CD14-positive monocyte (primary cell): ENCODE measurements at regions not wholly inside any gene's neighbourhood (a gene's known extent, or its start where the extent isn't known, plus 50 kb on each side); places are given as distances from the start of the nearest gene placed in this dataset.

Experiments
- DNase-seq, 3 donors: peaks; one replicate each; pipeline ENCODE4 v3.0.0-alpha.2; 2011 to 2022
- H2AFZ ChIP-seq: 2 replicates; pipeline ENCODE4 v1.6.0; 2012; ENCODE audit warnings: mild to moderate bottlenecking, low read depth, low read length, inconsistent platforms; ENCODE audit not compliant: insufficient read depth, poor library complexity, severe bottlenecking
- H3K27ac ChIP-seq, 2 donors: 1 replicate in 1 of 2; 2 replicates in 1 of 2; pipeline ENCODE4 v1.5.1; 2012 to 2013; ENCODE audit warnings: low read length in 2 of 2, control low read depth in 1 of 2, inconsistent platforms in 1 of 2, low read depth in 1 of 2, mild to moderate bottlenecking in 1 of 2
- H3K27me3 ChIP-seq, 2 donors: one replicate each; pipeline versions ENCODE4 v1.6.0 to v1.6.1; 2011 to 2013; ENCODE audit warnings: low read length in 2 of 2; ENCODE audit not compliant: control insufficient read depth in 2 of 2, insufficient read depth in 2 of 2
- H3K36me3 ChIP-seq, 2 donors: replicated peaks in 1 of 2; 1 replicate in 1 of 2; 2 replicates in 1 of 2; pipeline versions ENCODE4 v1.5.1 to v1.6.1; 2012 to 2013; ENCODE audit warnings: low read length in 2 of 2, control low read depth in 1 of 2, inconsistent platforms in 1 of 2, mild to moderate bottlenecking in 1 of 2; ENCODE audit not compliant: insufficient read depth in 2 of 2, control insufficient read depth in 1 of 2
- H3K4me1 ChIP-seq, 2 donors: 1 replicate in 1 of 2; 2 replicates in 1 of 2; pipeline versions ENCODE4 v1.5.1 to v1.6.1; 2012 to 2013; ENCODE audit warnings: low read length in 2 of 2, control low read depth in 1 of 2, inconsistent platforms in 1 of 2, mild to moderate bottlenecking in 1 of 2, moderate library complexity in 1 of 2; ENCODE audit not compliant: insufficient read depth in 2 of 2, control insufficient read depth in 1 of 2
- H3K4me2 ChIP-seq: replicated peaks from 2 replicates; pipeline ENCODE3; 2012; ENCODE audit warnings: low read length, moderate library complexity, mild to moderate bottlenecking; ENCODE audit not compliant: poor library complexity, severe bottlenecking; ENCODE audit errors: extremely low read depth
- H3K4me3 ChIP-seq, 3 experiments: fragments of 200-600 bp in 1 of 3; sonication (generic) in 1 of 3; replicated peaks in 1 of 3; 1 replicate in 2 of 3; 2 replicates in 1 of 3; pipeline ENCODE4 v1.5.1; 2011 to 2013; ENCODE audit warnings: low read length in 3 of 3, mild to moderate bottlenecking in 3 of 3, control low read depth in 2 of 3, low read depth in 2 of 3, inconsistent platforms in 1 of 3, moderate library complexity in 1 of 3
- H3K79me2 ChIP-seq: 2 replicates; pipeline ENCODE4 v1.6.0; 2012; ENCODE audit warnings: mild to moderate bottlenecking, control low read depth, inconsistent platforms, low read length, moderate library complexity; ENCODE audit not compliant: insufficient read depth
- H3K9ac ChIP-seq: 2 replicates; pipeline ENCODE4 v1.6.0; 2017; ENCODE audit warnings: low read length, mild to moderate bottlenecking; ENCODE audit not compliant: insufficient read depth, poor library complexity, severe bottlenecking
- H3K9me3 ChIP-seq, 2 donors: replicated peaks in 1 of 2; 1 replicate in 1 of 2; 2 replicates in 1 of 2; pipeline versions ENCODE4 v1.5.1 to v1.6.1; 2012 to 2013; ENCODE audit warnings: low read length in 2 of 2, control low read depth in 1 of 2; ENCODE audit not compliant: control insufficient read depth in 1 of 2, insufficient read depth in 1 of 2
- H4K20me1 ChIP-seq: 2 replicates; pipeline ENCODE4 v1.6.0; 2012; ENCODE audit warnings: mild to moderate bottlenecking, low read length, control low read depth, moderate library complexity; ENCODE audit not compliant: insufficient read depth
- H3K27ac Mint-ChIP-seq, 7 donors: one replicate each; pipeline ENCODE4 v1.8.0; 2020; ENCODE audit warnings: mild to moderate bottlenecking in 7 of 7, mixed read lengths in 7 of 7, moderate library complexity in 6 of 7, inconsistent platforms in 2 of 7
- H3K27me3 Mint-ChIP-seq, 3 donors: one replicate each; pipeline ENCODE4 v1.8.0; 2021 to 2022; ENCODE audit warnings: low read depth in 3 of 3, mild to moderate bottlenecking in 3 of 3, mixed read lengths in 3 of 3, moderate library complexity in 3 of 3, inconsistent platforms in 1 of 3
- H3K36me3 Mint-ChIP-seq, 2 donors: one replicate each; pipeline ENCODE4 v1.8.0; 2020; ENCODE audit warnings: mixed read lengths in 2 of 2, inconsistent platforms in 1 of 2, mild to moderate bottlenecking in 1 of 2
- H3K4me1 Mint-ChIP-seq: one replicate; pipeline ENCODE4 v1.8.0; 2020; ENCODE audit warnings: mild to moderate bottlenecking, mixed read lengths
- H3K4me3 Mint-ChIP-seq, 2 donors: one replicate each; pipeline ENCODE4 v1.8.0; 2020; ENCODE audit warnings: mild to moderate bottlenecking in 2 of 2, mixed read lengths in 2 of 2, moderate library complexity in 1 of 2
- H3K9me3 Mint-ChIP-seq, 7 donors: one replicate each; pipeline ENCODE4 v1.8.0; 2020 to 2022; ENCODE audit warnings: mixed read lengths in 7 of 7, mild to moderate bottlenecking in 6 of 7, moderate library complexity in 6 of 7, inconsistent platforms in 2 of 7
- CTCF ChIP-seq: fragments of 200-600 bp; IDR thresholded peaks from one replicate; pipeline ENCODE4 v1.8.0; 2022; ENCODE audit warnings: antibody characterized with exemption, mild to moderate bottlenecking
- WGBS: methylation state at CpG from one replicate; pipeline ENCODE4 v1.1.5; 2013; ENCODE audit warnings: missing lambda C conversion rate; ENCODE audit not compliant: insufficient coverage; 5-methylcytosine and 5-hydroxymethylcytosine counted together
- intact Hi-C, 2 donors: fragments of 100-400 bp; cut with micrococcal nuclease; formaldehyde crosslinking; loops; one replicate each; pipeline versions ENCODE4 v1.15.0 to v1.15.1; 2023

- Mint-ChIP-seq H3K4me1 (no peaks in the 10 kb centered on the region), H3K27me3 (no peaks in the 10 kb centered on the region), H3K27ac (no peak overlapping the region), H3K9me3 (peaks cover 2 to 8% (median 6%) of the 10 kb centered on the region in 7 donors), H3K36me3 (no peaks in the 10 kb centered on the region), H3K4me3 (no peak overlapping the region)
- H3K4me2 ChIP-seq: no peak overlapping the region
- WGBS: no CpG with 5 or more reads among the region's 1 CpG
- H3K9me3 ChIP-seq: no peaks in the 10 kb centered on the region
- no peak overlapping the region for H3K27ac ChIP-seq
- no peak for TF ChIP-seq CTCF
- no peaks in the 10 kb centered on the region for H3K36me3 ChIP-seq
- H3K4me3 ChIP-seq: no peak overlapping the region
- no peaks in the 10 kb centered on the region for H3K79me2 ChIP-seq
- H3K9ac ChIP-seq: no peak overlapping the region
- H3K27me3 ChIP-seq: no peaks in the 10 kb centered on the region
- intact Hi-C loops: no loop called here
- no peaks in the 10 kb centered on the region for H4K20me1 ChIP-seq
- no peak for DNase-seq
- no peaks in the 10 kb centered on the region for H3K4me1 ChIP-seq
- no peak overlapping the region for H2AFZ ChIP-seq
Measured at GRCh38 chr16:63841271-63841670, 1280.6 kb downstream of the CDH11 start.

GRCh38 chr16:63830061-63830460 lies 1291.8 kb downstream of the CDH11 start:
- Histone ChIP-seq H4K20me1 (no peaks in the 10 kb centered on the region), H3K27me3 (no peaks in the 10 kb centered on the region), H3K79me2 (no peaks in the 10 kb centered on the region), H3K4me3 (no peak overlapping the region), H3K9me3 (peaks cover 6 to 7% of the 10 kb centered on the region in 2 donors), H3K4me2 (no peak overlapping the region), H3K27ac (no peak overlapping the region), H3K9ac (no peak overlapping the region), H3K36me3 (no peaks in the 10 kb centered on the region), H2AFZ (no peak overlapping the region), H3K4me1 (no peaks in the 10 kb centered on the region)
- H3K4me1 Mint-ChIP-seq: no peaks in the 10 kb centered on the region
- H3K9me3 Mint-ChIP-seq: peaks cover 0 to 7% (median 2%) of the 10 kb centered on the region in 7 donors
- no peaks in the 10 kb centered on the region for H3K36me3 Mint-ChIP-seq
- DNase-seq: no peak
- no peak overlapping the region for H3K4me3 Mint-ChIP-seq
- no peak for TF ChIP-seq CTCF
- intact Hi-C loops: no loop called here
- 57% methylated on average over 1 of the region's 3 CpGs for WGBS
- no peaks in the 10 kb centered on the region for H3K27me3 Mint-ChIP-seq
- no peak overlapping the region for H3K27ac Mint-ChIP-seq
